ENCODE measurements at regions not wholly inside any gene's neighbourhood (a gene's known extent, or its start where the extent isn't known, plus 50 kb on each side); places are given as distances from the start of the nearest gene placed in this dataset.

- intact Hi-C loops (cut with micrococcal nuclease), result no loop called here
- Histone ChIP-seq H4K20me1 (ENCODE audit: control insufficient read depth, insufficient read depth, low read length, poor library complexity, severe bottlenecking) (no peaks in the 10 kb centered on the region), H3K27me3 (replicated peaks in 1 of 4; ENCODE audit: control extremely low read depth in 1 of 4, control insufficient read depth in 3 of 4, insufficient read depth in 4 of 4, low read length in 3 of 4) (no peaks in the 10 kb centered on the region), H3K9me3 (ENCODE audit: control extremely low read depth in 1 of 3, control insufficient read depth in 2 of 3, insufficient read depth in 1 of 3, low read length in 2 of 3) (no peaks in the 10 kb centered on the region), H3K36me3 (replicated peaks in 1 of 2; ENCODE audit: control extremely low read depth in 1 of 2, control insufficient read depth in 1 of 2, extremely low read depth in 1 of 2, insufficient read depth in 2 of 2, low read length in 1 of 2) (no peaks in the 10 kb centered on the region), H3K9ac (ENCODE audit: low read length) (no peak overlapping the region), H3K4me2 (replicated peaks; ENCODE audit: low read depth, low read length, poor library complexity, severe bottlenecking) (no peak overlapping the region), H3K27ac (ENCODE audit: low read length in 2 of 2) (no peak overlapping the region), H3K4me3 (ENCODE audit: control extremely low read depth in 1 of 5, extremely low read depth in 1 of 5, insufficient read depth in 1 of 5, low read depth in 2 of 5, low read length in 4 of 5) (no peak overlapping the region), H3K4me1 (ENCODE audit: control insufficient read depth in 2 of 2, insufficient read depth in 2 of 2, low read length in 2 of 2) (no peaks in the 10 kb centered on the region), H3K79me2 (ENCODE audit: control insufficient read depth, insufficient read depth, low read length) (no peaks in the 10 kb centered on the region), H2AFZ (ENCODE audit: insufficient read depth, low read depth, low read length, poor library complexity, severe bottlenecking) (no peak overlapping the region)
- Mint-ChIP-seq H3K4me1 (no peaks in the 10 kb centered on the region), H3K27ac (no peak overlapping the region), H3K4me3 (no peak overlapping the region), H3K27me3 (no peaks in the 10 kb centered on the region), H3K9me3 (ENCODE audit: insufficient read depth) (peaks cover 2% of the 10 kb centered on the region)
- ChIA-PET POLR2A (no interaction called here), CTCF (no interaction called here)
- DNase-seq (no peak), ATAC-seq (ENCODE audit: low read depth) (no peak)
- no CpG with 5 or more reads among the region's 1 CpG for WGBS (ENCODE audit: insufficient coverage)
- TF ChIP-seq CTCF (IDR thresholded peaks at IDR 0.05), result no peak
- TF ChIP-seq EZH2 (IDR thresholded peaks at IDR 0.05; ENCODE audit: borderline replicate concordance, insufficient read depth, low read depth, low read length, poor library complexity, severe bottlenecking), result no peak
These were observed 249.6 kb downstream of the IZUMO3 start for GRCh38 chr9:24296124-24296523.

GRCh38 chr9:24293386-24293785 lies 252.3 kb downstream of the IZUMO3 start:
- no peaks in the 10 kb centered on the region for H3K36me3 ChIP-seq (replicated peaks in 1 of 2; ENCODE audit: control extremely low read depth in 1 of 2, control insufficient read depth in 1 of 2, extremely low read depth in 1 of 2, insufficient read depth in 2 of 2, low read length in 1 of 2)
- no peak for ATAC-seq (ENCODE audit: low read depth)
- no peaks in the 10 kb centered on the region for H3K4me1 ChIP-seq (ENCODE audit: control insufficient read depth in 2 of 2, insufficient read depth in 2 of 2, low read length in 2 of 2)
- H2AFZ ChIP-seq (ENCODE audit: insufficient read depth, low read depth, low read length, poor library complexity, severe bottlenecking), result no peak overlapping the region
- no peak overlapping the region for H3K4me3 ChIP-seq (ENCODE audit: control extremely low read depth in 1 of 5, extremely low read depth in 1 of 5, insufficient read depth in 1 of 5, low read depth in 2 of 5, low read length in 4 of 5)
- no peaks in the 10 kb centered on the region for H3K9me3 ChIP-seq (ENCODE audit: control extremely low read depth in 1 of 3, control insufficient read depth in 2 of 3, insufficient read depth in 1 of 3, low read length in 2 of 3)
- H3K27ac Mint-ChIP-seq, result no peak overlapping the region
- no peaks in the 10 kb centered on the region for H4K20me1 ChIP-seq (ENCODE audit: control insufficient read depth, insufficient read depth, low read length, poor library complexity, severe bottlenecking)
- H3K9ac ChIP-seq (ENCODE audit: low read length), result no peak overlapping the region
- H3K27ac ChIP-seq (ENCODE audit: low read length in 2 of 2), result no peak overlapping the region
- WGBS (ENCODE audit: insufficient coverage), result 100% methylated on average over 1 of the region's 4 CpGs
- H3K79me2 ChIP-seq (ENCODE audit: control insufficient read depth, insufficient read depth, low read length), result no peaks in the 10 kb centered on the region
- H3K4me3 Mint-ChIP-seq, result no peak overlapping the region
- TF ChIP-seq EZH2 (IDR thresholded peaks at IDR 0.05; ENCODE audit: borderline replicate concordance, insufficient read depth, low read depth, low read length, poor library complexity, severe bottlenecking) (no peak), CTCF (IDR thresholded peaks at IDR 0.05) (no peak)
- CTCF ChIA-PET, result no interaction called here
- peaks cover 2% of the 10 kb centered on the region for H3K9me3 Mint-ChIP-seq (ENCODE audit: insufficient read depth)
- H3K27me3 ChIP-seq (replicated peaks in 1 of 4; ENCODE audit: control extremely low read depth in 1 of 4, control insufficient read depth in 3 of 4, insufficient read depth in 4 of 4, low read length in 3 of 4), result no peaks in the 10 kb centered on the region
- no peak for DNase-seq
- no peaks in the 10 kb centered on the region for H3K4me1 Mint-ChIP-seq
- no peak overlapping the region for H3K4me2 ChIP-seq (replicated peaks; ENCODE audit: low read depth, low read length, poor library complexity, severe bottlenecking)
- POLR2A ChIA-PET, result no interaction called here
- intact Hi-C loops (cut with micrococcal nuclease), result no loop called here
- H3K27me3 Mint-ChIP-seq, result no peaks in the 10 kb centered on the region
